HEK293 (cell line): ENCODE measurements at regions not wholly inside any gene's neighbourhood (a gene's known extent, or its start where the extent isn't known, plus 50 kb on each side); places are given as distances from the start of the nearest gene placed in this dataset.

Source experiments
- CTCF ChIA-PET: fragments of 350-600 bp; formaldehyde crosslinking; extraction: SDS; loops from one replicate; lab custom pipeline; 2021; ENCODE audit warnings: antibody characterized with exemption; lab: Yijun Ruan, JAX
- POLR2A ChIA-PET: fragments of 300-600 bp; formaldehyde crosslinking; extraction: SDS; loops from one replicate; lab custom pipeline; 2020; ENCODE audit warnings: antibody characterized with exemption, inconsistent platforms; lab: Yijun Ruan, JAX
- H3K27ac ChIP-seq: fragments of 200-500 bp; sonication (Bioruptor generic); 2 replicates; pipeline ENCODE4 v1.5.1; 2014; ENCODE audit warnings: low read depth, low read length, control low read depth, inconsistent platforms; ENCODE audit errors: extremely low read depth
- H3K36me3 ChIP-seq, 2 experiments: fragments of 200-500 bp in 1 of 2; sonication (Bioruptor generic) in 1 of 2; 1 replicate in 1 of 2; 2 replicates in 1 of 2; pipeline ENCODE4 v1.5.1; 2014 to 2017; ENCODE audit warnings: inconsistent platforms in 2 of 2, low read length in 2 of 2; ENCODE audit not compliant: control insufficient read depth in 2 of 2, insufficient read depth in 1 of 2
- H3K4me1 ChIP-seq: fragments of 200-500 bp; sonication (Bioruptor generic); 2 replicates; pipeline ENCODE4 v1.5.1; 2014; ENCODE audit warnings: mild to moderate bottlenecking, low read length, inconsistent platforms; ENCODE audit not compliant: control insufficient read depth, insufficient read depth
- H3K4me3 ChIP-seq: 2 replicates; pipeline ENCODE4 v1.5.1; 2011; ENCODE audit warnings: low read depth, mild to moderate bottlenecking, control low read depth, low read length, moderate library complexity
- H3K9me3 ChIP-seq: fragments of 200-500 bp; sonication (Bioruptor generic); 2 replicates; pipeline ENCODE4 v1.5.1; 2014; ENCODE audit warnings: low read depth, low read length, inconsistent platforms; ENCODE audit not compliant: control insufficient read depth, insufficient read depth
- GLIS1 ChIP-seq: fragments of 450-650 bp; formaldehyde crosslinking; IDR thresholded peaks from 2 replicates; pipeline ENCODE4 v1.5.1; 2016; ENCODE audit warnings: missing biosample characterization, missing genetic modification characterization
- HOXD13 ChIP-seq: sonication (generic); formaldehyde crosslinking; IDR thresholded peaks from 2 replicates; pipeline ENCODE4 v1.8.0; 2022; ENCODE audit warnings: missing genetic modification reagents, borderline replicate concordance
- MEIS1 ChIP-seq: sonication (generic); formaldehyde crosslinking; IDR thresholded peaks from 2 replicates; pipeline ENCODE4 v1.8.1; 2022; ENCODE audit warnings: missing genetic modification reagents, mild to moderate bottlenecking, borderline replicate concordance
- YY1 ChIP-seq: fragments of 450-650 bp; formaldehyde crosslinking; IDR thresholded peaks from 2 replicates; pipeline ENCODE4 v1.5.1; 2018; ENCODE audit warnings: missing biosample characterization, missing genetic modification characterization
- ZBTB8A ChIP-seq: fragments of 450-650 bp; formaldehyde crosslinking; IDR thresholded peaks from 2 replicates; pipeline ENCODE4 v1.5.1; 2016; ENCODE audit warnings: missing biosample characterization, missing genetic modification characterization
- ZNF157 ChIP-seq: fragments of 450-650 bp; formaldehyde crosslinking; IDR thresholded peaks from 2 replicates; pipeline ENCODE4 v1.5.1; 2016; ENCODE audit warnings: missing biosample characterization, missing genetic modification characterization
- ZNF24 ChIP-seq: fragments of 450-650 bp; formaldehyde crosslinking; IDR thresholded peaks from 2 replicates; pipeline ENCODE4 v1.5.1; 2016; ENCODE audit warnings: missing biosample characterization, missing genetic modification characterization
- ZNF292 ChIP-seq: fragments of 450-650 bp; formaldehyde crosslinking; IDR thresholded peaks from 2 replicates; pipeline ENCODE4 v1.5.1; 2016; ENCODE audit warnings: low read depth, missing biosample characterization, missing genetic modification characterization, borderline replicate concordance
- ZNF658 ChIP-seq: fragments of 450-650 bp; formaldehyde crosslinking; IDR thresholded peaks from 2 replicates; pipeline ENCODE4; 2016; ENCODE audit warnings: missing biosample characterization, missing genetic modification characterization
- ZNF660 ChIP-seq: fragments of 450-650 bp; IDR thresholded peaks from 2 replicates; pipeline ENCODE4 v1.5.1; 2018; ENCODE audit warnings: missing biosample characterization, mild to moderate bottlenecking, missing genetic modification characterization
- ZNF747 ChIP-seq: fragments of 450-650 bp; formaldehyde crosslinking; IDR thresholded peaks from 2 replicates; pipeline ENCODE4 v1.5.1; 2016; ENCODE audit warnings: missing biosample characterization, missing genetic modification characterization
- TF ChIP-seq, protein P1 (sequence below): fragments of 450-650 bp; formaldehyde crosslinking; IDR thresholded peaks from 2 replicates; pipeline ENCODE4 v1.5.1; 2016; ENCODE audit warnings: missing biosample characterization, missing genetic modification characterization, low read depth
- TF ChIP-seq, protein P2 (sequence below): fragments of 450-650 bp; formaldehyde crosslinking; IDR thresholded peaks from 2 replicates; pipeline ENCODE4 v1.5.1; 2016; ENCODE audit warnings: missing biosample characterization, missing genetic modification characterization
- TF ChIP-seq, protein P3 (sequence below): fragments of 450-650 bp; formaldehyde crosslinking; IDR thresholded peaks from 2 replicates; pipeline ENCODE4 v1.5.1; 2016; ENCODE audit warnings: missing biosample characterization, missing genetic modification characterization
- TF ChIP-seq, protein P4 (sequence below): fragments of 450-650 bp; formaldehyde crosslinking; IDR thresholded peaks from 2 replicates; pipeline ENCODE4 v1.5.1; 2017; ENCODE audit warnings: missing biosample characterization, missing genetic modification characterization

DNA sequence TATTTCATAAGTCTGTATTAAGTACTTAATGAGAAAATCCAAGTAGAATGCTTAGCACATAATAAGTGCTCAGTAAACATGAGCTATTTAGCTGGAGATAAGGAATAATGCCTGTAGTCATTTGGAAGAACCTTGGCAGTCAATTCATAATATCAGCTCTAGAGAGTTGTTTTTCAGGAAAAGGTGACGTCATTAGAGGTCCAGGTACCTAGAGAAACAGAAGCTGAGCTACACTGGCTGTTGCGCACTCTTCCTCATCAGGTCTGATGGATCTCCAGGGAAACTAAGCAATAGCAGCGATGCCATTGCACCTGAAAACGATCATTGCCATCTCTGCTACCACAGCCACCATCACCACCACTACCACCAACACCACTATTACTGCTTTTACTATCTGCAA is 187.8 kb upstream of the PLD5 start:
- H3K27ac ChIP-seq = no peak overlapping the region
- no peaks in the 10 kb centered on the region for H3K36me3 ChIP-seq
- TF ChIP-seq ZBTB8A (tag by site-specific recombination) (no peak), ZNF660 (tag by site-specific recombination) (no peak), ZNF292 (tag by site-specific recombination) (no peak)
- TF ChIP-seq, protein P1, sequence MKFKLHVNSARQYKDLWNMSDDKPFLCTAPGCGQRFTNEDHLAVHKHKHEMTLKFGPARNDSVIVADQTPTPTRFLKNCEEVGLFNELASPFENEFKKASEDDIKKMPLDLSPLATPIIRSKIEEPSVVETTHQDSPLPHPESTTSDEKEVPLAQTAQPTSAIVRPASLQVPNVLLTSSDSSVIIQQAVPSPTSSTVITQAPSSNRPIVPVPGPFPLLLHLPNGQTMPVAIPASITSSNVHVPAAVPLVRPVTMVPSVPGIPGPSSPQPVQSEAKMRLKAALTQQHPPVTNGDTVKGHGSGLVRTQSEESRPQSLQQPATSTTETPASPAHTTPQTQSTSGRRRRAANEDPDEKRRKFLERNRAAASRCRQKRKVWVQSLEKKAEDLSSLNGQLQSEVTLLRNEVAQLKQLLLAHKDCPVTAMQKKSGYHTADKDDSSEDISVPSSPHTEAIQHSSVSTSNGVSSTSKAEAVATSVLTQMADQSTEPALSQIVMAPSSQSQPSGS (tag by site-specific recombination) = peak; percentile 85
- ChIA-PET POLR2A (no interaction called here), CTCF (interaction anchor here (1.1 kb wide), 1 partner anchor 60 kb away, joined by 3 read pairs; no protein-coding TSS in a partner anchor)
- H3K4me3 ChIP-seq = no peak overlapping the region
- H3K4me1 ChIP-seq = no peaks in the 10 kb centered on the region
- no peaks in the 10 kb centered on the region for H3K9me3 ChIP-seq

DNA sequence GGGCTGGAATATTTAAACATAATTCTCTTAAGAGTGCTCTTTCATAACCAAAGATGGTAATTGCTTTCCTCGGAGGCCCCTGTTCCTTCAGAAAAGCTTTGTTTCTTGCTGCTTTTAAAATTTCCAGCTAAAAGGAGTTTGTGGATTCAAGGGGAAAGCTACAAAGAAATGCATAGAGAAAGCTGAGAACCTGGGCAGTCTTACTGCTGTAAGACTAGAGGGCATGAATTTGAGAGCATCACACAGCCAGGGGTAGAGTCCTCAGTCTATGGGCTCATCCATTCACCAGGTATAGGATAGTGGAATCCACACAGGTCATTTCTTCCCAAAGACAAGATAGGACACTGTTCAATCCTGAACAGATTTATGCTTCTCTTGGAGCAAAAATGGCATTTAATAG is 186.3 kb upstream of the PLD5 start:
- no peak for TF ChIP-seq ZNF24
- no peak for TF ChIP-seq ZNF747
- no peak for TF ChIP-seq GLIS1 (tag by site-specific recombination)
- no peak for TF ChIP-seq MEIS1
- TF ChIP-seq, protein P2, sequence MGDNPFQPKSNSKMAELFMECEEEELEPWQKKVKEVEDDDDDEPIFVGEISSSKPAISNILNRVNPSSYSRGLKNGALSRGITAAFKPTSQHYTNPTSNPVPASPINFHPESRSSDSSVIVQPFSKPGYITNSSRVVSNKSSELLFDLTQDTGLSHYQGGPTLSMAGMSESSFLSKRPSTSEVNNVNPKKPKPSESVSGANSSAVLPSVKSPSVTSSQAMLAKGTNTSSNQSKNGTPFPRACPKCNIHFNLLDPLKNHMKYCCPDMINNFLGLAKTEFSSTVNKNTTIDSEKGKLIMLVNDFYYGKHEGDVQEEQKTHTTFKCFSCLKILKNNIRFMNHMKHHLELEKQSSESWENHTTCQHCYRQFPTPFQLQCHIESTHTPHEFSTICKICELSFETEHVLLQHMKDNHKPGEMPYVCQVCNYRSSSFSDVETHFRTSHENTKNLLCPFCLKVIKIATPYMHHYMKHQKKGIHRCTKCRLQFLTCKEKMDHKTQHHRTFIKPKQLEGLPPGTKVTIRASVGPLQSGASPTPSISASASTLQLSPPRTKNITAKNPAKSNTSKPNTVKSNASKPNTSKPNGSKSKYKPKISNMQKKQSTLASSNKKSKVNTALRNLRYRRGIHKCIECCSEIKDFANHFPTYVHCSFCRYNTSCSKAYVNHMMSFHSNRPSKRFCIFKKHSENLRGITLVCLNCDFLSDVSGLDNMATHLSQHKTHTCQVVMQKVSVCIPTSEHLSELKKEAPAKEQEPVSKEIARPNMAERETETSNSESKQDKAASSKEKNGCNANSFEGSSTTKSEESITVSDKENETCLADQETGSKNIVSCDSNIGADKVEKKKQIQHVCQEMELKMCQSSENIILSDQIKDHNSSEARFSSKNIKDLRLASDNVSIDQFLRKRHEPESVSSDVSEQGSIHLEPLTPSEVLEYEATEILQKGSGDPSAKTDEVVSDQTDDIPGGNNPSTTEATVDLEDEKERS = no peak
- TF ChIP-seq ZNF658 (tag by site-specific recombination) = no peak
- no peak for TF ChIP-seq YY1 (tag by site-specific recombination)
- H3K4me3 ChIP-seq = no peak overlapping the region
- ChIA-PET POLR2A (no interaction called here), CTCF (interaction anchor here (0.6 kb wide), 1 partner anchor 269 kb away, joined by 3 read pairs; no protein-coding TSS in a partner anchor)
- no peaks in the 10 kb centered on the region for H3K9me3 ChIP-seq
- no peak overlapping the region for H3K27ac ChIP-seq
- no peaks in the 10 kb centered on the region for H3K36me3 ChIP-seq
- no peaks in the 10 kb centered on the region for H3K4me1 ChIP-seq

DNA sequence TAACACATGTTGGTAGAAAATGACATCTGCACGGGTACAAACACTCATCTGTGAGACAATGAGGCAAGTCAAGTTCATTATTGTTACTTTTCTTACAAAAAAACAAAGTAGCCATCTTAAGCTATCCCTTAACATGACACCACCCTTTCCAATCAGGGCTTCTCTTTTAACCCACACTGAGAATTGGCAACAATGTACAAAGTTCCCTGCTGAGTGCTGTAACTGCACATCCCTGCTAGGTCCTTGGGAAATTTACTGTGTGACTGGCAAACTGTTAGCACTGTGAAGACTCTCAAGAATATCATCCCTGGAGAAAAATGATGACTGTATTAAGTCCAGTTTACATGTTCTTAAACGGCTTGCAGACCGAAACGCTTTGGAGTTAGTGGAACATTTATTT is 185.8 kb upstream of the PLD5 start:
- Histone ChIP-seq H3K36me3 (no peaks in the 10 kb centered on the region), H3K4me1 (no peaks in the 10 kb centered on the region), H3K9me3 (no peaks in the 10 kb centered on the region), H3K4me3 (no peak overlapping the region), H3K27ac (no peak overlapping the region)
- ChIA-PET POLR2A (no interaction called here), CTCF (no interaction called here)
- no peak for TF ChIP-seq HOXD13 (CRISPR knock-in tag)
- TF ChIP-seq, protein P3, sequence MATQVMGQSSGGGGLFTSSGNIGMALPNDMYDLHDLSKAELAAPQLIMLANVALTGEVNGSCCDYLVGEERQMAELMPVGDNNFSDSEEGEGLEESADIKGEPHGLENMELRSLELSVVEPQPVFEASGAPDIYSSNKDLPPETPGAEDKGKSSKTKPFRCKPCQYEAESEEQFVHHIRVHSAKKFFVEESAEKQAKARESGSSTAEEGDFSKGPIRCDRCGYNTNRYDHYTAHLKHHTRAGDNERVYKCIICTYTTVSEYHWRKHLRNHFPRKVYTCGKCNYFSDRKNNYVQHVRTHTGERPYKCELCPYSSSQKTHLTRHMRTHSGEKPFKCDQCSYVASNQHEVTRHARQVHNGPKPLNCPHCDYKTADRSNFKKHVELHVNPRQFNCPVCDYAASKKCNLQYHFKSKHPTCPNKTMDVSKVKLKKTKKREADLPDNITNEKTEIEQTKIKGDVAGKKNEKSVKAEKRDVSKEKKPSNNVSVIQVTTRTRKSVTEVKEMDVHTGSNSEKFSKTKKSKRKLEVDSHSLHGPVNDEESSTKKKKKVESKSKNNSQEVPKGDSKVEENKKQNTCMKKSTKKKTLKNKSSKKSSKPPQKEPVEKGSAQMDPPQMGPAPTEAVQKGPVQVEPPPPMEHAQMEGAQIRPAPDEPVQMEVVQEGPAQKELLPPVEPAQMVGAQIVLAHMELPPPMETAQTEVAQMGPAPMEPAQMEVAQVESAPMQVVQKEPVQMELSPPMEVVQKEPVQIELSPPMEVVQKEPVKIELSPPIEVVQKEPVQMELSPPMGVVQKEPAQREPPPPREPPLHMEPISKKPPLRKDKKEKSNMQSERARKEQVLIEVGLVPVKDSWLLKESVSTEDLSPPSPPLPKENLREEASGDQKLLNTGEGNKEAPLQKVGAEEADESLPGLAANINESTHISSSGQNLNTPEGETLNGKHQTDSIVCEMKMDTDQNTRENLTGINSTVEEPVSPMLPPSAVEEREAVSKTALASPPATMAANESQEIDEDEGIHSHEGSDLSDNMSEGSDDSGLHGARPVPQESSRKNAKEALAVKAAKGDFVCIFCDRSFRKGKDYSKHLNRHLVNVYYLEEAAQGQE (tag by site-specific recombination) = no peak
- TF ChIP-seq, protein P4, sequence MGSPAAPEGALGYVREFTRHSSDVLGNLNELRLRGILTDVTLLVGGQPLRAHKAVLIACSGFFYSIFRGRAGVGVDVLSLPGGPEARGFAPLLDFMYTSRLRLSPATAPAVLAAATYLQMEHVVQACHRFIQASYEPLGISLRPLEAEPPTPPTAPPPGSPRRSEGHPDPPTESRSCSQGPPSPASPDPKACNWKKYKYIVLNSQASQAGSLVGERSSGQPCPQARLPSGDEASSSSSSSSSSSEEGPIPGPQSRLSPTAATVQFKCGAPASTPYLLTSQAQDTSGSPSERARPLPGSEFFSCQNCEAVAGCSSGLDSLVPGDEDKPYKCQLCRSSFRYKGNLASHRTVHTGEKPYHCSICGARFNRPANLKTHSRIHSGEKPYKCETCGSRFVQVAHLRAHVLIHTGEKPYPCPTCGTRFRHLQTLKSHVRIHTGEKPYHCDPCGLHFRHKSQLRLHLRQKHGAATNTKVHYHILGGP (tag by site-specific recombination) = no peak
- TF ChIP-seq ZNF157 (tag by site-specific recombination) = no peak
